Adrenal gland (tissue), 5 donors: ENCODE measurements at regions not wholly inside any gene's neighbourhood (a gene's known extent, or its start where the extent isn't known, plus 50 kb on each side); places are given as distances from the start of the nearest gene placed in this dataset.

Experiments used
- CTCF ChIP-seq, 6 experiments: fragments of 450-650 bp in 4 of 6; fragments of 200-600 bp in 2 of 6; sonication (generic) in 1 of 6; IDR thresholded peaks; 1 replicate in 5 of 6; 2 replicates in 1 of 6; pipeline versions ENCODE4 v1.5.1 to v1.8.0; 2016 to 2021; ENCODE audit warnings: antibody characterized with exemption in 6 of 6, mild to moderate bottlenecking in 2 of 6, moderate library complexity in 1 of 6
- POLR2A ChIP-seq, 2 donors: fragments of 450-650 bp; IDR thresholded peaks; one replicate each; pipeline ENCODE4 v1.6.1; 2017; ENCODE audit warnings: antibody characterized with exemption in 2 of 2, mild to moderate bottlenecking in 2 of 2, moderate library complexity in 1 of 2
- donor health status: DM: no; HTN: no; CAD: no.

DNA sequence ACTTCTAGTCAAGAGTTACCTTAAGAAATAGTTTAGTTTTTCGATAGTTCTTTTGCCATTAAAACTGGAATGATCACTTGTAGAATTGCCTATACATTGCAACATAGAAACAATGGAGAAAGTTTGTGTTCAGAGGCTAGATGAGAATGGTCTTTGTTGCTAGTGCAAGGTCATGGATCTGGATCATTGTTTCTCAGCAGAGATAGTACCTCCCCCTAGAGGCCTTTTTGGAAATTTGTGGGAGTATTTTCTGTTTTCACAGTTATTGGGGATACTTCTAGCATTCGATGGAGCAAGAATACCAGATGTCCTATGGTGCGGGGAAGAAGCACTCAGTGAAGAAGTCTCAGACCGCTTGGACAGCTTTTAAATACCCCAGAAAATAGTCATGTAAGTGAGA, 138.8 kb upstream of the HMGA2 start:
- TF ChIP-seq CTCF (IDR thresholded peaks at IDR 0.05) (peak in 5 of 6 experiments; percentile 25 to 45 (median 34)), POLR2A (IDR thresholded peaks at IDR 0.05) (no peak)
